NCI-H146 treated with DMSO at 0.1 percent for 48 hours (cell line): ENCODE measurements at regions not wholly inside any gene's neighbourhood (a gene's known extent, or its start where the extent isn't known, plus 50 kb on each side); places are given as distances from the start of the nearest gene placed in this dataset.
"Not testable (repeated sequence)": the region's sequence is repeated elsewhere in the genome, so short reads cannot be mapped to it uniquely, and the experiment has no call there.

Source experiments
- DNase-seq: peaks from one replicate; lab custom pipeline; 2025; ENCODE audit not compliant: unreplicated experiment; lab: John Stamatoyannopoulos, UW

- not testable (repeated sequence) for DNase-seq
Measured at GRCh38 chr12:17116538-17116937, 510.6 kb upstream of the LMO3 start.

GRCh38 chr12:17110316-17110715, 504.4 kb upstream of the LMO3 start:
- DNase-seq: no peak

GRCh38 chr12:17108877-17109541, 503.0 kb upstream of the LMO3 start:
- DNase-seq: peak; percentile 97

GRCh38 chr12:17104801-17105200, 498.8 kb upstream of the LMO3 start:
- no peak for DNase-seq

GRCh38 chr12:17097674-17098073, 491.7 kb upstream of the LMO3 start:
- no peak for DNase-seq

- DNase-seq: no peak
Measured at GRCh38 chr12:17084831-17085230, 478.9 kb upstream of the LMO3 start.

GRCh38 chr12:17079251-17079909, 473.4 kb upstream of the LMO3 start:
- no peak for DNase-seq

GRCh38 chr12:17077594-17077993, 471.6 kb upstream of the LMO3 start:
- DNase-seq: no peak

- DNase-seq: no peak
Measured at GRCh38 chr12:17076811-17077210, 470.8 kb upstream of the LMO3 start.

- peak; percentile 92 for DNase-seq
Measured at GRCh38 chr12:17076028-17076744, 470.2 kb upstream of the LMO3 start.

GRCh38 chr12:17064834-17065233, 458.9 kb upstream of the LMO3 start:
- DNase-seq: no peak

GRCh38 chr12:17062267-17063036, 456.5 kb upstream of the LMO3 start:
- peak; percentile 99 for DNase-seq

- no peak for DNase-seq
Measured at GRCh38 chr12:17060260-17060659, 454.3 kb upstream of the LMO3 start.

GRCh38 chr12:17056546-17056945, 450.6 kb upstream of the LMO3 start:
- no peak for DNase-seq

- DNase-seq: no peak
Measured at GRCh38 chr12:17038923-17039322, 433.0 kb upstream of the LMO3 start.

GRCh38 chr12:17035372-17035771, 429.4 kb upstream of the LMO3 start:
- DNase-seq: no peak

GRCh38 chr12:17030338-17030737, 424.4 kb upstream of the LMO3 start:
- peak; percentile 100 for DNase-seq

- DNase-seq: no peak
Measured at GRCh38 chr12:17028348-17028747, 422.4 kb upstream of the LMO3 start.

GRCh38 chr12:17025424-17025823, 419.5 kb upstream of the LMO3 start:
- not testable (repeated sequence) for DNase-seq

- DNase-seq: no peak
Measured at GRCh38 chr12:17020765-17021164, 414.8 kb upstream of the LMO3 start.

GRCh38 chr12:17017402-17017801, 411.4 kb upstream of the LMO3 start:
- DNase-seq: no peak
